RPMI8226 (cell line): ENCODE measurements at regions not wholly inside any gene's neighbourhood (a gene's known extent, or its start where the extent isn't known, plus 50 kb on each side); places are given as distances from the start of the nearest gene placed in this dataset.
A peak's percentile ranks its signal among the peaks of the same experiment; 100 is the strongest.

Experiments
- DNase-seq: peaks from one replicate; pipeline ENCODE4 v3.0.0-alpha.2; 2015

GRCh38 chr1:172810480-172811175 is 151.7 kb downstream of the FASLG start:
- no peak for DNase-seq

DNA sequence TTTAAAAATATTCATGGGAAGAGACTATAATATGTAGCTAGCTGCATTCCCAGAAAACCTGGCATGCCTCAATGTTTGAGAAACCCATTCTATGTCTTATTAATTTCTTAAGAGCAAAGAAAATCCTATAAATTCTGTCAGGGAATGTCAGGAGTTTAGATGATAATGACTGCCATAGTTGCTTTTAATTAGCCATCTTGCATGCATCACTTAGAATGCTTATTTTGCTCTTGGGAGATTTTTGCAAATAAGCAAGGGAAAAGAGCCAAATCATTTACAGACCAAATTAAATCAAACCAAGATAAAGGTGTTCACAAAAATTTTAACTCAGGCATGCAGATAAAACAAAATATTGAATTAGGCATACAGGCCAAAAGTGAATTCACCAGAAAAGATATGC is 152.8 kb downstream of the FASLG start:
- no peak for DNase-seq

DNA sequence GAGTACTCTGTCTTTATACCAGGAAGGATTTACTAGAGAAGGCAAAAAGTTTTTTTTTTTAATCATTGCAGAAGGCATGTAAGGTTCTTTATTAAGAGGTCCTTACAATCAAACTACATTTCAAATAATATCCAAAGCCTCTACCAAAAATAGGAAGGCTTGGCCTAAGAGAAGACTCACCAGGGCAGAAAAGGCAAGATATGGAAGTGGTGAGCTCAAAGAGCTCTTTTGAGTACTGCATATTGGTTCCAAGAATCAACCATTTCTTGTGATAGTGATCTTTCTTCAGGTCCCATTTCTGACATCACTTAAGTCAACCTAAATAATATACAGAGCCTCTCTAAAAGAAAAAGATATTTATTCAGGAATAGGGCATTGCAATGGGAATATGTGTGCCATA is 153.2 kb downstream of the FASLG start:
- no peak for DNase-seq

DNA sequence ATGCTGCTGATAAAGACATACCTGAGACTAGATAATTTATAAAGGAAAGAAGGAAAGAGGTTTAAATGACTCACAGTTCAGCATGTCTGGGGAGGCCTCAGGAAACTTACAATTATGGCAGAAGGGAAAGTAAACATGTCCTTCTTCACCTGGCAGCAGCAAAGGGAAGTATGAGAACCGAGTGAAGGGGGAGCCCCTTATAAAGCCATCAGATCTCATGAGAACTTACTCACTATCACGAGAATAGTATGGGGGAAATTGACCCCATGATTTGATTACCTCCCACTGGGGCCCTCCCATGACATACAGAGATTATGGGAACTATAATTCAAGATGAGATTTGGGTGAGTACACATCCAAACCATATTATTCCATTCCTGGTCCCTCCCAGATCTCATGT is 154.4 kb downstream of the FASLG start:
- no peak for DNase-seq

GRCh38 chr1:172814428-172814827 is 155.5 kb downstream of the FASLG start:
- DNase-seq = no peak

DNA sequence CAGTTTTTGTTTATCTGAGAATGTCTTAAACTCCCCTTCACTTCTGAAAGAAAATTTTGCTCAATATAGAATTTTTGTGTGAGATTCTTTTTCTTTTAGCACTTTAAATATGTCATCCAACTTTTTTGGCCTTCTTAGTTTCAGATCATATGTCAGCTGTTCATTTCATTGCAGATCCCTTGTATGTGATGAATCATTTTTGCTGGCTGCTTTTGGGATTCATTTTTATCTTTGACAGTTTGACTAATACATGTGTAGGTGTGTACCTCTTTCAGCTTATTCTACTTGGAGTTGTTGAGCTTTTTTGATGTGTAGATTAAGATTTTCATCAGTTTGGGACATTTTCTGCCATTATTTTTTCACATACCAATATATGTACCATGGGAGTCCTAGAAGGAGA is 156.8 kb downstream of the FASLG start:
- no peak for DNase-seq

- DNase-seq = peak; percentile 94
These were observed 160.1 kb downstream of the FASLG start for GRCh38 chr1:172818841-172819527.

DNA sequence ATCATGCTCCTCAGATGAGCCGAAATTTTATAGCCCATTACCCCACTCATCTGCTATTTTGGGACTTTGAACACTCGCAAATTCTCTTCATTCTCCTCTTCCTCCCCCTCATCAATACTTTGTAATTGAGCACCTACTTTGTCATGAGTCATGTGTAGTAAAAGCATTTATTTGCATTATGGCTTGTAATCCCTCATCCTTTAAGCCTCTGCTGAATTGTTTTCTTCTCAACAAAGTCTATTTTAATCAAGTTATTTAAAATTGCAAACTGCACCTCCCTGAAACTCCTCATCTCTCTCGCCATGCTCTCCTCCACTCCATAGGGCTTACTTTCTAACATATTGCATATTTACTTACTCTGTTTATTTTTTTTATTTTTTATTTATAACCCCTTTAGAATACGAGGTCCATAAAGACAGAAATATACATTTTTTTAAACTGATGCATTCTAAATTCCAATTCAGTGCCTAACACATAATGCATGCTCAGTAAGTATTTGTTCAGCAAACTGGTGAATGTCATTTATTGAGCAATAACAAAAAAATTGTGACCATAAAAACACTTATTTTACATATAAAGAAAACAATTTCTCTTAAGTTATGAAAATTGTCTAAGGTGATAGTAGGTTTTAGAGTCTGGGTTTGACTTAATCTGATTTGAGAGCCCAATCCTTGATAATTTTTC is 161.7 kb downstream of the FASLG start:
- no peak for DNase-seq

GRCh38 chr1:172821609-172822274 is 162.8 kb downstream of the FASLG start:
- DNase-seq = peak; percentile 66

- DNase-seq = no peak
These were observed 164.0 kb downstream of the FASLG start for GRCh38 chr1:172822886-172823285.

DNA sequence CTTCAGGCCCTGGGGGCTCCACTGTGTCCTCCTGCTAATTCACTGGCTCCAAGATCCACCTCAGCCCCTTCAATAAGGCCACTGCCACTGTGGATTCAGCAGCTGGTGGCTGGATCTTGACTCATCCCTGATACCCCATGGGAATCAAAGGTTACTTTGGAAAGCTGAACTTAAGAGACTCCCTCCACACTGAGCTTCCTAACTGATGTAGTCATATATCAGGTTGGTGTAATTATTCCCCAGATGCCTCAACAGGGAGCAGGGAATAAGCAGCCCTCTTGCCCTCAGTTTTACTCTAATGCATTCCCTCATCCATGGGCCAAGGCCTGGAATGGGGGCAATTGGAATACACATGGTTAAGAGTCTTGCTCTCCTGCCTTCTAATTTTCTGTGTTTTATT is 164.6 kb downstream of the FASLG start:
- no peak for DNase-seq

DNA sequence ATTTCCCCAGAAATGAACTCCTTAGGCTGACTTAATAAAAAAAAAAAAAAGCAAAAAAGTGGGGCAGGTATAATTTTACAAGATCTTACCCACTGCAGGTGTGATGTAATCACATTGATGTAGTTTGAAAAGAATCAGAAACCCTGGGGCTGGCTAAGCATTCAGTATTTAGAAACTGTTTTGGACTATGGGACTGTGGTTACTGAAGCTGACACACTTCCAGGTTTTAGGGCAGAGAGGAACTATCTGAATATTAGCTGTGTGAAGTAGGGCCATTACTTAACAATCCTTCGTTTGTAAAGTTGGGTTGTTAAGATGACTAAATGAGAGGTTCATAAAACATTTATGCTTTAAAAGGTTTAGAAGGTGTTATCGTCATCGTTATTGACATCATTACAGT is 165.3 kb downstream of the FASLG start:
- peak; percentile 28 for DNase-seq

DNA sequence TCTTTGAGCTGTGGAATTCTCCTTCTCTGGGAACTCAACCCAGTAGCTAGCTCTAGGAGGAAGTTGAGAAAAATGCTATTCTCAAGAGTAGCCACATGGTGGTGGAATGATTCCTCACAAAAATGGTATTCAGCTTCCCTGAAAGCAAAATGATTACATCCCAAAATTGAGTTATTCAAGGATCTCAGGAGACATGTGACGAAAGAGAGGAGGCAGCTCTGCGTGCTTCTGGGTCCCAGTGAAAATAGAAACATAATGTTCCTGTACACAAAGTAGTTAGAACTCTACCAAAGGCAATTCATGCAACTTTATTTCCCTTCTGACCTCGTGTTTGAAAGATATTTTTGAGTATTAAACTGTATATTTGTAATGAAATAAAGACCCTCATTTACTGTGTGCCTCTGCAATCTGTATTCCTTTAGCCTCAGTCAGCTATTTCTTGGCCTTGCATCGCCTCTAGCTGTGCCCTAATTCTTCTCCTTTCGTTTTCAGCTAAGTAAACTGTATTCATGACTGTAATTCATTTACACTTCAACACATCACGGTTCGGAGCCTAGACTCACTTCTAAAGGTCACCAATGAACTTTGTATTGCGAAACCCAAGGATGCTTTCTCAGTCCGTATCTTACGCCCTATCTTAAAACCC is 167.3 kb downstream of the FASLG start:
- peak; percentile 27 for DNase-seq

- DNase-seq = no peak
These were observed 168.4 kb downstream of the FASLG start for GRCh38 chr1:172827301-172827700.

DNA sequence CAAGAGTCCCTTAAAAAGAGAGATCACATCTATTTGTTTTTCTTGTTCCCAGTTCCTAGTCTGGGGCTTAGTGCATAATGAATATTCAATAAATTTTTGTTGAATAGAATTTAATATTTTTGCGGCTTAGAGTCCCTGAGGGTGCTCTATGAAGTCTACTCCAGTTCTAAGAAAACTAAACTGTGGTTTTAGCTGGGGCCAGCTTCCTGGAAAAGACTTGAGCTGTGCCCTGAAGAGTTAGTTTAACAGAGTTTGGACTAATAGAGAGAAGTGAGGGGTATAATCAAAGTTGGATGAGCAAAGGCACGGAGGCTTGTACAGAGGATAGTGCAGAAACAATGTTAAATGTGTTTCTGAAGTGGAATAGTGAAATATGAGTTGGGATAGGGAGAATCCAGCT is 168.9 kb downstream of the FASLG start:
- no peak for DNase-seq

DNA sequence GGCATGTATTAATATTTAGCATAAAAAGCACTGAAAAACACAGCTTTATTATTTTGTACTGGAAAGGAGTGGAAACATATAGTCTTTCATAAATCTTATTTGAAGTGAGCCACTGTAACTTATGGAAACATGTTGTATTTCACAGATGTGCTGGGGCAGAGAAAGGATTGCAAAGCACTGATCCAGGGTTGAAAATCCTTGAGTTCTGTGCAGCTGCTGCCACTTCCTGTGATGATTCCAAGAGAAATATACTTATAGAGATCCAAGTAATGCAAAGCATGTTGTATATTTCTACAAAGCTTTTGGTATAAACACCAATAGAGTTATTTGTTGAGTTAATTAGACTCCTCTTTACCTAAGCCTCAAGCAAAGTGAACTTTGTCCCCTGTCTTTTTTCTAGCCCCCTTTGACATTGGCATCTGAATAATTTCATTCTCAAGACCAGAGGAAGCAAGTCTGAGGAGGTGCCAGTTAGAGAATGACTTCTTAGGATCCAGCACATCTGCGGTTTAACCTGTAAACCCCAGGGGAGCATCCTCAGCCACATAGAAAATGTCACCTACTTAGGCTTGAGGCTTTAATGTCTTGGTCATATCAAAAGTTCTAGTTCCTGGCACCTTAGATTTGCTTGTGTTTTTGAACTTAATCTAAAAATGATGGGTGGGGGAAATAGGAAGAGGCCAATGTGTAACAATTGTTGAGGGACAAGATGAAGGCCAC is 173.3 kb downstream of the FASLG start:
- DNase-seq = no peak

GRCh38 chr1:172833954-172834353 is 175.1 kb downstream of the FASLG start:
- DNase-seq = no peak

- no peak for DNase-seq
These were observed 175.7 kb downstream of the FASLG start for GRCh38 chr1:172834609-172835008.

DNA sequence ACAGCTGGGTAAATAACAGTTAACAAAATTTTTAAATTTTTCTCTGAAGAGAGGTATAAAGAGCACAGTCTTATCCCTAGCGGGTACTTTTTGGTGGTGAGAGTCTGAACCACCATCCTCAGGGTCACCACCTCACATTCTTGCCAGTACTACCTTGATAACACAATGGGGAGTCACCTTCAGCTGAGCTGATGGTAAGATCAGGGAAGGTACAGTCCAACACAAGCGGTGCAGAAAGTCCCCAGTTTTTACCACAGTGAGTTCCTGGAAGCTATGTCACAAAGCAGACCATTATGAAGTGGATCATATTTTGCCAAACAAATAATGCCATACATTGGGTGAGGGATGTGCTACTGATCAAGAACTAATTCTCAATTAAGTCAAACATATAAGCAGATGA is 176.9 kb downstream of the FASLG start:
- DNase-seq = no peak

DNA sequence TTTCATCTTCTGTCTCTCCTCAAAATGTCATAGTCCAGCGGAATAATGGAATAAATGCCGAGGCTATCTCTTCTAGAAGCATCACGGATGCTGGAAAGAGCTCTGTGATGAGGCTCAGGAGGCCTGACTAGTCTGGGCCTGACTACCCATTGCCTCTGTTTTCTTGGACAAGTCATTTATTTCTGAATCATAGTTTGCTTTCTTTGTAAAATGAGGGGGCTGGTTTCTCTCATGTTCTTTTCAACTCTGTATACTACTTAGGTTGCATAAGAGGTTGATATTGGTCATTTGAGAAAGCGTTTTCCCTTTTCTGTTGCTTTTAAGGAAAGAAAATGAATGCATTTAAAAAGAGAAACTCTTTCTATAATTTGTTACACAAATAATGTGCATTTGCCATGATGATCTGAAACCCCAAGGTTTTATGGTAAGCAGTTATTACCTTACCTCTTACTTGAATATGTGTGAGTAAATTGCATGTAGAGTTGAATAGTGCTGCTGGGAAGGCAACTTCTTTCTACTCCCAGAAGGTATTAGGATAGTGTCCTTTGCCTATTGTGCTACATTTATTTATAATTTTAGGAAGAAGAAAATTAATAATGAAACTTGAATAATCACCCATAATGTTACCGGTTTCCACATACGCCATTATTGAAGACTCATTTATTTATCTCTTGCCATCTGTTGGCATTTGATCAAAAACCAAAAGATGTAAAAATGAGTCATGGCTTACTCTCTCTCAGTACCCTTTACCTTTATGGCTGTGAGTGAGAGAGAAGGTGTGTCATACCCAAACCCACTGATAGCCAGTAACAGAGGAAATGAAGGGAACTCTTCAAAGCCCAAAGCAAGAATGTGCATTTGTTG is 179.1 kb downstream of the FASLG start:
- DNase-seq = no peak

- no peak for DNase-seq
These were observed 179.9 kb downstream of the FASLG start for GRCh38 chr1:172838680-172839313.
